CD4-positive, alpha-beta T cell treated with Interferon gamma for 1 hour (primary cell): ENCODE measurements at regions not wholly inside any gene's neighbourhood (a gene's known extent, or its start where the extent isn't known, plus 50 kb on each side); places are given as distances from the start of the nearest gene placed in this dataset.
"Not testable (repeated sequence)": the region's sequence is repeated elsewhere in the genome, so short reads cannot be mapped to it uniquely, and the experiment has no call there.

Source experiments
- DNase-seq: peaks from one replicate; pipeline ENCODE4 v3.0.0-alpha.2; 2020

DNA sequence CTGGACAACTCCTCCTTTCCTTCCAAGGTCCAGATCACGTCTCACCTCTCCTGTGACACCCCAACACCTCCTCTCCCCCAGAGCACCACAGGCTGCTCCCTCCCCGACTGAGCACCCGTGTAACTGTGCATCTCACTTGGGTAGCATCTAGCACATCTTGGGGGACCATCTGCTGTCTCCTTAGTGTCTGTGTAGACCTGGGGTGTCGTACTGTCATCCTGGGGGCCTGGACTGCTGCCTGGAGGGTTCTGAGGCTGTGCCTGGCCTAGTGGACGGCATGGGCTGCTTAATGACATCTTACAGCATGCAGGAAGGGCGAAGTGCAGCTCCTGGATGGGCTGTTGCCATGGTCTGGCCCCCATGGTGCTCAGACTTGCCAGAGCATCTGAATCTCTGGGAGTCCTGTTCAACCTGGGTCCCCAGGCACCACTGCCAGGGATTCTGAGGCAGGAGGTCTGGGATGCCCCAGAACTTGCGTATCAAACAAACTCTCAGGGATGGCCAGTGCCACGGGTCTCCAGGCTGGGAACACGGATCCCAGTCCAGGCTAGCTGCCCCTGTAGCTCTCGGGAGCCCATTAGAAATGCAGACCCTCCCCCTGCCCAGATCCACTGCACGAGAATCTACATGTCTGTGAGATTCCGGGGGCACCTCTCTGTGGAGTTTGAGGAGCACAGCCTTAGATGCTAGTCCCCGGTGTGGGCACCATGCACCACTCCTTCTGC is 194.4 kb upstream of the ZNF469 start:
- DNase-seq = not testable (repeated sequence)

- not testable (repeated sequence) for DNase-seq
These were observed 192.1 kb upstream of the ZNF469 start for GRCh38 chr16:88190592-88191095.

DNA sequence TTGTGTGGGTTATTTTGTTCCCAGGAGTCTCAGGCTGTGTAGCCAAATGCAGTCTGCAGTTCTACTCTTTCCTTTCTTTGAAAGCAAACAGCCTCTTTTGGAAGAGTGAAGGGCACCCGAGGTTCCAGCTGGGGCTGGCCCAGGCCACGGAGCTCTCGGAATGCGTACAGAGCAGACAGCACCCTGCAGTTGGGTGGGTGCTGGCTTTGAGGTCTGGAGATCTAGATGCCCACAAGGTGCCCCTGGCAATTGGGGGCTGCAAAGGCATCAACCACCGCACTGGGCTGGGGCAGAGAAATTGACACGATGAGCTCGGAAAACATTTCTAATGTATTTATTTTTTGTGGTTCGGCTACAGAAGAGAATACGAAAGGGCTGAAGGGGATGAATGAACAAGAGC is 191.6 kb upstream of the ZNF469 start:
- DNase-seq = not testable (repeated sequence)

DNA sequence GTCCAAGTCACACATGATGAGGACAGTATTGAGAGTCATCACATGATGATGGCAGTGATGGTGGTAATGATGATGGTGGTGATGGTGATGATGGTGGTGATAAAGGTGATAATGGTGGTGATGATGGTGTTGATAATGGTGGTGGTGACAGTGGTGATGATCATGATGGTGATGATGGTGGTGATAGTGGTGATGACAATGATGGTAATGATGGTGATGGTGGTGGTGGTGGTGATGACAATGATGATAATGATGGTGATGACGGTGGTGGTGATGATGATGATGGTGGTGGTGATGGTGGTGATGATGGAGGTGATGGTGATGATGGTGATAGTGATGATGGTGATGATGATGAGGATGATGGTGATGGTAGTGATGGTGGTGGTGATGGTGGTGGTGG is 190.2 kb upstream of the ZNF469 start:
- DNase-seq = no peak

GRCh38 chr16:88193706-88194396 is 188.9 kb upstream of the ZNF469 start:
- DNase-seq = peak; percentile 16

- DNase-seq = no peak
These were observed 188.1 kb upstream of the ZNF469 start for GRCh38 chr16:88194397-88195268.

DNA sequence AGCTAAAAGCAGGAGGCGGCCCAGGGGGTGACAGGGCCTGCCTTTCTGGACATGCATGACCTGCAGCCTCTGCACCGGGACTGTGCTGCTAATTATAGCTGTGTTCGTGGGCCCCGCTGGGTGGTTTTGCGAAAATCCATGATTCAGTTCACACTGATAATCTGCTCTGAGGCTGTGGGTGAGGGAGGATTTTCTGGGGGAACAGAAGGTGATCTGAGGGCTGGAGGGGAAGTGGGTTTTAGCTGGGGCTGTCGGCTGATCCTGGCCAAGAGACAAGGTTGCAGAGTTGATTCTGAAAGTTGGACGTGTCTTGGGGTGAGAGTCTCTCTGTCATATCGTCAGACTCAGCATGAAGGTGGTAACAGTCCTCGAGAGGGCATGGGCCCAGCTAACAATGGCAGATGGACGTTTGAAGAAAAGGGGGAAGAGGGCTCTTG is 187.5 kb upstream of the ZNF469 start:
- no peak for DNase-seq

GRCh38 chr16:88195911-88196465 is 186.8 kb upstream of the ZNF469 start:
- DNase-seq = no peak

GRCh38 chr16:88196471-88197400 is 186.0 kb upstream of the ZNF469 start:
- DNase-seq = no peak

DNA sequence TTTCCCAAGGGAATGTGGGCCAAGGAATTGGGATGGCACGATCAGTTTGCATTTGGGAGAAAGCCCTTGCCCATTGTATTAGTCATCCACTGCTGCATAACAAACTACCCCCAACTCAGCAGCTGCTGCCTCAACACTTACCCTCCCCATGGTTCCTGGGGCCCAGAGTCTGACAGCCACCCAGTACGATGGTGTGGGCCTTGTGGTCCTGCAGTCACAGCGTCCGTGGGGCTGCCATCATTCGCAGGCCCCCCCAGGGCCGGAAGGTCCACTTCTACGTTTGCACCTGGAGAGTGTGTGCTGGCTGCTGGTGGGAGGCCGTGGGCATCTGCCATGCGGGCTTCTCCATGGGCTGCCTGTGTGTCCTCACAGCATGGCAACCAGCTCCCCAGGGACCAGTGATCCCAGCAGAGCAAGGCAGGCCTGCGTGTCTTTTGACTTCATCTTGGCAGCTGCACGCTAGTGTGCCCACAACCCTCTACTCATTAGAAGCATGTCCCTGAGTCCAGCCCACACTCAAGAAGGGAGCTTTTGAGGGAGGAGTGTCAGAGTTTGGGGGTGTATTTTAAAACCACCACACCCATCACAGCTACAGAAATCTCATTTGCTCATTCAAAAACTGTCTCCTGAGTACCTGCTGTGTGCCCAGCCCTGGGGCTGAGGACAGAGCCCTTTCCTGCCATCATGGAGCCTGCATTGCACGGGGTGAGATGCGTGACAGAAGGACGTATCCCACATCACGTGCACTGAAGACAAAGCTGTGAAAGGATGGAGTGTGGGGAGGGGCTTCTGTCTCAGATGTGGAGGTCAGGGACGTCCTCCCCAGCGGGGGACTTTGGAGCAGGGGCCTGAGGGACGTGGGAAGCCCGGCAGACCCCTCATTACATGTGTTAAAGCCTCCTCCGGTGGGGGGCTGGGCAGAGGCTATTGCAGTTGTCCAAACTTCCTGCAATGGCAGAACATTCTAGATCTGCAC is 185.0 kb upstream of the ZNF469 start:
- no peak for DNase-seq

DNA sequence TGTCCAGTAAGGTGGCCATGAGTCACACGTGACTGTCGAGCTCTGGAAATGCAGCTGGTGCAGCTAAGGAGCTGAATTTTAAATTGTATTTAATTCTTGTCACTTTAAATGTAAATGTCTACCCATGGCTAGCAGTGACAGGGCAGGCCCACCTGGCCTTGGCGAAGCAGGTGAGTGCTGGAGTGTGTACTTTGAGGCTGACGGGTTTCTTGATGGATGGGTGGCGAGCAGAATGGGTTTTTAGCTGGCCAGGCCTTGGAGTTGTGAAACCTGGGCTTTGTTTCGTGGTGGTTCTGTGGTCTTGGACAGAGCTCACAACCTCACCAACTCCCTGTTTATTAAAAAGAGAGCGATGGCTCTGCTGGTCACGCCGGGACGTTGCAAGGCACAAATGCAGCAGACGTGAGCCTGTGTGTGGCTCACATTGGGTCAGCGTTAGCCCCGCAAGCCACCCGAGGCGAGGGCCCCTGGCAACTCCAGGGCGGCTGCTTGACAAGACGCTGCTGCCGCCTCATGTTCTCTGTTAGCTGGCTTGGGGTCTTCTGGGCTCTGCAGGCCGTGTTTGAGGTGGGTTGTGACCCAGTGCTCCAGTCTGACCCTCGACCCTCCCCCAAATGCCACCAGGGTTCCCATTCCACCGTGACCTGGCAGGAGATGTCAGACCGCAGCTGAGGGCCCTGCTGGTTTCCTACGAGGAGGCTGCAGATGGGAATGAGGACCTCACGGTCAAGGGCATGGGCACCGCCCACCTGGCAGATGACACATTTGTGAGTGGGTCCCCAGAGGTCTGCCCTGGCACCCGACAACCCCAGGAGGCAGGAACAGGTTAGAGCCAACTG is 184.1 kb upstream of the ZNF469 start:
- DNase-seq = not testable (repeated sequence)

- not testable (repeated sequence) for DNase-seq
These were observed 183.2 kb upstream of the ZNF469 start for GRCh38 chr16:88199296-88200153.

DNA sequence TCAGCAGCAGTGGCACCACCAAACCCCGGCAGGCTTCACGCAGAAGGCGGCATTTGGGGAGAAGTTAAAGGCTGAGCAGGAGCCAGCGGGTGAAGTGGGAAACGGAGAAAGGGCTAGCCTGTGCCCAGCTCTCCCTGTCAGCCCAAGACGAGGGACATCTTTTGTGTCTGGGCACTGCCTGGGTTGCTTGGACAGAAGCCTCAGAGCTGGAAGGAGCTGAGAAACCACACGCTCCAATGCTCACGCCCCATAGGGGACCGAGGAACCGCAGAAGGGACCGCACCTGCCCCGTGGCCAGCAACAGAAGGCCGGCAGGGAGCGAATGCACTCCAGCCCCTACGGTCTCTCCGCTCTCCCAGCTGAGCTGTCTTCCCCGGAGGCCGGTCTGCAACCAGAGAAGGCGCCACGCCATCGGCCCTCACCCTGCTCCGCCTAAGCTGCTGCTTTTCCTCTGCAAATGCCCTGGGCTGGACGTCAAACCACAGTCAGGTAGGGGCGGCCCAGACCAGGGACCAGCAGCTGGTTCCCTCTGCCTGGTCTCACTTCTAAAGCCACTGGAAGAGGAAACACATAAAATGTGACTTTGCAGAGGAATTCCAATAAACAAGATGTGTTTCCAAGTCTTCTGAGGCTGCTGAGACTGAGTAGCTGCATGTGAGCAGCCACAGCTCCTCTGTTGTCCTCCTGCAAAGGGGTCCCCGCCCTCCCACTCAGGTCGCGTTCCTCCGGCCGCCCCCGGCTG is 182.4 kb upstream of the ZNF469 start:
- not testable (repeated sequence) for DNase-seq

GRCh38 chr16:88200896-88201185 is 181.9 kb upstream of the ZNF469 start:
- no peak for DNase-seq

DNA sequence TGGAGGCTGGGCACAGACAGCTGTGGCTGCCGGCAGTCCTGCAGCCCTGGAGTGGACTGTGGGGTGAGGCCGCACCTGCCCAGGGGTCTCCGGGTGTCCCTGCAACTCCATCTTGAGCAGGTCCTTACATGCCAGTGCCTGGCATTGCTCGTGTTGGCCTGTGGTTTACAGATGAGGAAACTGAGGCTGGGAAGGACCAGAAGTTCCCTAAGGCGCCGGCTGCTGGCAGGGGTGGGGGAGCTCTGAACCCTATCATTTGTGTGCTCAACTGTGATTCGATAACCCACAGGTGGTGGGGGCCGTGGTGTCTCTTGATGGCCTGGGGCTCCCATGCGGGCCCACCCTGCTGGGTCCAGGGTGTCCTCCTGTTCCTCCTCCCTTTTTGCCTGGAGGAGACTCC is 181.1 kb upstream of the ZNF469 start:
- DNase-seq = not testable (repeated sequence)

DNA sequence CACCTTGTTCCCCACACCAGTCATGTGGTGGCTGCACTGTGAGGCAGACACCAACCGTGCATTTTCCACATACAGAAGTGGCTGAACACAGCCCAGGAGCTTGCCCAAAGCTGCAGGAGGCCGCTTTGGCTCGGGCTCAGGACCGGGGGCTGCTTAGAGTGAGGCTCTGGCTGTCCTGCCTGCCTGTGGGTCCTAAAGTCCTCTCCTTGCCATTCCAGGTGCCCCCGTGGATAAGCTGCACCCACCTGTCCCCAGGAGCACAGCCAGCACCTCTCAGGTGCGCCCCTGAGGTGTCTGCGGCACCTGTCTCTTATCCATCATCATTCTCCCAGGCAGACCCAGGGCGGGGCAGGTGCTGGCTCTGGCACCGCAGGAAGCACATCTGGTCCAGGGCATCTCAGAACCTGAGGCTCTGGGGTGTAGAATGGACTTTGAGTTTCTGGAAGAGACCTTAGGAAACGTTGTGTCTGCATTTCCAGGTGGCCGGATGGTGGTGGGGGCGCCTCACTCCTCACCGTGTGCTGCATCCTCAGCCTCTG is 180.5 kb upstream of the ZNF469 start:
- DNase-seq = no peak

- DNase-seq = not testable (repeated sequence)
These were observed 179.7 kb upstream of the ZNF469 start for GRCh38 chr16:88202856-88203681.
